ENCODE measurements at regions not wholly inside any gene's neighbourhood (a gene's known extent, or its start where the extent isn't known, plus 50 kb on each side); places are given as distances from the start of the nearest gene placed in this dataset.
A peak's percentile ranks its signal among the peaks of the same experiment; 100 is the strongest.

- no peak for TF ChIP-seq CTCF (conservative IDR thresholded peaks at IDR 0.05; ENCODE audit: low read depth)
- DNase-seq (ENCODE audit: low spot score), result no peak
- POLR2A ChIA-PET (ENCODE audit: low non-redundant PET), result no interaction called here
- no peak overlapping the region for H3K27ac ChIP-seq
- CTCF ChIA-PET, result no interaction called here
Observed at GRCh38 chr6:18785810-18786490, 398.8 kb downstream of the RNF144B start.

DNA sequence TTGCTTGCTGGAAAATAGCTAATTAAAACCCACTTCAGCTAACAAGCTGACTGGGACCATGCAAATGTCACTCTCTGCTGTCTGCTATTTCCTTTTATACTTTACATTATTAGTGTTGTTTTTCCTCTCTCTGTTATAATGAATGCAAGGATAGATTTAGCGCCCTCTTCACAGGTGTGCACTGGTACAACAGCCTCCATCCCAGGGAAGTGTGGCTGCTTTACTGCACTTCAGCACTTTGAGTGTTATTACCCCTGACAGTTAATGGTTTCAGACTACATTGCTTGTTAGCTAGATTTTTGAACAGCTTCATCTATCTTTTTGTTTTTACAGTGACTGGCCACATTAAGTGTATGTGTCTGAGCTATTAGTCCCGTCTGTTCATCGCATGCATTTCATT, 405.7 kb downstream of the RNF144B start:
- no peak overlapping the region for H3K27ac ChIP-seq
- DNase-seq (ENCODE audit: low spot score), result no peak
- POLR2A ChIA-PET (ENCODE audit: low non-redundant PET), result no interaction called here
- no peak for TF ChIP-seq CTCF (conservative IDR thresholded peaks at IDR 0.05; ENCODE audit: low read depth)
- CTCF ChIA-PET, result interaction anchor here (0.6 kb wide), 1 partner anchor 371 kb away, joined by 3 read pairs; no protein-coding TSS in a partner anchor

DNA sequence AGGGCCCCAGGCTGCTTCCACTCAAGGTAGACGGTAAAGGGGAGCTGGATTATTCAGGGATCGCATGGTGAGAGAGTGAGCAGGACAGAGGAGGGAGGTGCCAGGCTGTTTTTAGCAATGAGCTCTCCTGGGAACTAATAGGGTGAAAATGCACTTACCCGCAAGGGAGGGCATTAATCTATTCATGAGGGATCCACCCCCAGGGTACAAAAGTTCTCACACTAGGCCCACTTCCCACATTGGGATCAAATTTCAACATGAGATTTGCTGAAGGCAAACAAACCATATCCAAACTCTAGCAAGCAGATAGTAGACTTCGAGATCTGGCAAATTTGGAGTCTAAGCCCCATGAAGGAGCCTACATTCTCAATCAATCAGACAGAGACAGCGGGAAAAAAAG, 408.6 kb downstream of the RNF144B start:
- H3K27ac ChIP-seq, result no peak overlapping the region
- CTCF ChIA-PET, result interaction anchor here (0.5 kb wide), 1 partner anchor 174 kb away, joined by 4 read pairs; no protein-coding TSS in a partner anchor
- TF ChIP-seq CTCF (conservative IDR thresholded peaks at IDR 0.05; ENCODE audit: low read depth), result no peak
- DNase-seq (ENCODE audit: low spot score), result no peak
- POLR2A ChIA-PET (ENCODE audit: low non-redundant PET), result no interaction called here

DNA sequence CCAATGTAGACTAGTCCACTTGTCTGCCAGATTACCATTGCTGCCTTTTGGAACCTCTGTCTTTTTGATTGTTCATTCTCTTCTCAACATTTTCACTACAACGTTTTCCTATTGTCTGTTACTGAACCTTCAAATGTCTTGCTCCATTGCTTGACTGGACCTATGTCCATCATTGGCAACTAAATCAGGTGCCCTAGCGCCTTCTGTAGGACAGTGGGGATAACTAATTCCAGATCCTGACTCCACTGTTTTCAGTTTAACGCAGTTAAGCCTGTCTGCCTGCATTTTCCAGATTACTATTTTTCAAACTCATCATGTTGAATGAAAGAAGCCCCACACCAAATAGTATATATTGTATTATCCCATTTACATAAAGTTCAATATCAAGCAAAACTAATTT, 433.6 kb downstream of the RNF144B start:
- H3K27ac ChIP-seq, result no peak overlapping the region
- ChIA-PET POLR2A (ENCODE audit: low non-redundant PET) (no interaction called here), CTCF (no interaction called here)
- DNase-seq (ENCODE audit: low spot score), result no peak
- TF ChIP-seq CTCF (conservative IDR thresholded peaks at IDR 0.05; ENCODE audit: low read depth), result no peak

DNA sequence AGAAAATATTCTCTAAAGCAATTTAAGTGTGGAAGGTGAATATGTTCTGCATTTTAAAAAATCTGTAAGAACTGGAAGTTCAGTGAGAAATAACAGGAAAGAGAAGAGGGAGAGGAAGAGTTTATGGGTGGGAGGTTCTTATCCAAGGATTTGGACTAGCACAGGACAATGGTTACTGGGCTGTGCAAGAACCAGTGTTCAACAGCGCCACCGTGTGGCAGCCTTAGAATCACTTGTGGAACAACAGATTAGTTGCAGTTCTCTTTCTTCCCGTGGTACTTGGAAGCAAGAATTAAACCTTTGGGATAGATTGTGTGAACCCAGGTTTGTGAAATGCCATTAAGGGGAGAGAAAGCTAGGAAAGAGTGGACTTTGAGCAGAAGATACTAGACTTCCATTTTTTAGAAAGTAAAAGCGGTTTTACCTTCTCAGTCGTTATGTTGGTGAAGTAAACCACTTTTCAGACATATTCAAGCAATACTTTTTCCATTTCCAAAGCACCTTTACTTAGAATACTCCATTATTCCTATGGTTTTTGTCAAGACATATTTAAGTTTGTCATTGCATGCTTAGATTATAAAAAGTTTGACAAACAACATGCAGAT, 436.7 kb downstream of the RNF144B start:
- no peak for DNase-seq (ENCODE audit: low spot score)
- POLR2A ChIA-PET (ENCODE audit: low non-redundant PET), result no interaction called here
- no peak overlapping the region for H3K27ac ChIP-seq
- CTCF ChIA-PET, result interaction anchor here (0.6 kb wide), 1 partner anchor 26 kb away, joined by 4 read pairs; no protein-coding TSS in a partner anchor
- TF ChIP-seq CTCF (conservative IDR thresholded peaks at IDR 0.05; ENCODE audit: low read depth), result peak; percentile 55

DNA sequence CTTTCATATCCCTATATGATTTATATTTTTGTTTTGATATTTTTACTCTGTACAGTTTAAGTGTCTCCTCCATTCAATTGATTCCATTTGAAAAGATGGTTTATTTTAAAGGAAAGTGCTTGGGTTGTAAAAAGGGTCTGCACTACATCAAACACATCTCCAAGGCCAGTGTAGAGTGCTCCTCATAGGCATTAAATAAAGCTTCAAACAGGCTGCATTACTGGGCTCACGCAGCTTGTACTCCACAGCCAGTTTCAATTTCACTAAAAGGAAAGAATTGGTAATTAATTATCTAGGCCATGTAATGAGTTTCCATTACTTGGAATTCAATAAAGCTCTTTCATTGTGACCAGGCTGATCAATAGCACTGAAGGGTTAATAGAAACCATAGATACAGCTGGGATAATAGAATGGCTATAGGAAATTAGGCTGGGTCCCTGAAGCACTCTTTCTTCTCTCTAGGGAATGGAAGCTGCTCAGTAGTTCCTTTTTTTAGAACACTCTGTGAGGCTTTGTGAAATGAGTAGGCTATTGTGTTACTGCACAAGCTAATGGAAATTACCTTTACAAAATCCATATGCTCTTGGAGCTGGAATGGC, 442.2 kb downstream of the RNF144B start:
- no peak overlapping the region for H3K27ac ChIP-seq
- DNase-seq (ENCODE audit: low spot score), result no peak
- ChIA-PET CTCF (no interaction called here), POLR2A (ENCODE audit: low non-redundant PET) (no interaction called here)
- TF ChIP-seq CTCF (conservative IDR thresholded peaks at IDR 0.05; ENCODE audit: low read depth), result no peak

All from RWPE1 (cell line).